ENCODE measurements at regions not wholly inside any gene's neighbourhood (a gene's known extent, or its start where the extent isn't known, plus 50 kb on each side); places are given as distances from the start of the nearest gene placed in this dataset.
"Not testable (repeated sequence)": the region's sequence is repeated elsewhere in the genome, so short reads cannot be mapped to it uniquely, and the experiment has no call there.

DNA sequence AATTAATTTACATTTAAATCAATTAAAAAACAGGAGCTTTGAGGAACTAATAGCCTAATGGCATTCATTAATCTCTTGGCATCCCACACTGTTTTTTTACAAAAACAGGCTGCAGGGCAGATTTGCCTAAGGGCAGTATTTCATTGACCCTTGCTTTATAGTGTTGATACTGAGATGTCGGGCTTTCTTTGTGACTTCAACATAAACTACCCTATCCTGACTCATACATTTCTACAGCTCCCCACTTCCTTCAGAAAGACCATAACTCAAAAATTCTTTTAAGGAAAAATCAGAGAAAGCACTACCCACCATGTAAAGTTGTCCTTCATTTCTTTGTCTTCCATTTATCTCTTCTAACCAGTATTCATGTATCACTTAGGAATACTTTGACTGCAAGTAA is 92.2 kb upstream of the NT5E start:
- no peak for DNase-seq (ENCODE audit: low read depth)

GRCh38 chr6:85356743-85357142 is 93.1 kb upstream of the NT5E start:
- DNase-seq (ENCODE audit: low read depth): not testable (repeated sequence)

- no peak for DNase-seq (ENCODE audit: low read depth)
Measured at GRCh38 chr6:85355816-85356215, 94.1 kb upstream of the NT5E start.

DNA sequence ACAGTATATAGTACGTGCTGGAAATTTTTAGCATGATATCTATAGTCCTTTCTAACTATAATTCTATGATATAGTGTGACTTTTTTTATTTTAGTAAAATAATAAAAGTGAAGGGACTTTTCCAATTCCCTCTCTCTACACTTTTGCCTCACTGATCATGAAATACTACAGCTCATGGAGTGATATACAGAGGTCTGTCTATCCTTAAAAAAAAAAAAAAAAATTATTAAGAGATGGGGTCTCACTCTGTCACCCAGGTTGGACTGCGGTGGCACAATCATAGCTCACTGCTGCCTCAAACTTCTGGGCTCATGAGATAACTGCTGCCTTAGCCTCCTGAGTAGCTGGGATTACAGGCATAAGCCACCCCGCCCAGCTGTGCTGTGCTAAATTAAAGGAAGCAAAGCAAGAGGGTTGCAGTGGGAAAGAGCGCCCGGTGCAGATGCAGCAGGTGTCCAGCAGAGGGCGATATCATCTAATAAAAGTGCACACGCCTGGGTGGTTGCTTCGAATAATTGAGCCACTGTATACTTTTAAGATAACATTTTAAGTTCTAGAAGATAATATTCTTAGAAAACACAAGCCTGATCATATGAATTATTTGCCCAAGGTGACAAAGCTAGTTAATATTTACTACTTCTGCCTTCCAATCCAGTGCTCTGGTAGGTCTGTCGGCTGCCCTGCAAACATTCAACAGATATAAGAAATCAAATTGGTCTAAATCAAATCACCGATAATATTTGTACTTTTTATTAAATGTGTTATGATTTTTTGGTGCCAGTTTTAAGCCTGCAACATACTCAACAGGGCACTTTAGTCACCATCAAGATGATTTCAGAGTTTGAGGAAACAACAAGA is 94.9 kb upstream of the NT5E start:
- DNase-seq (ENCODE audit: low read depth): no peak

- no peak for DNase-seq (ENCODE audit: low read depth)
Measured at GRCh38 chr6:85353012-85353411, 96.9 kb upstream of the NT5E start.

DNA sequence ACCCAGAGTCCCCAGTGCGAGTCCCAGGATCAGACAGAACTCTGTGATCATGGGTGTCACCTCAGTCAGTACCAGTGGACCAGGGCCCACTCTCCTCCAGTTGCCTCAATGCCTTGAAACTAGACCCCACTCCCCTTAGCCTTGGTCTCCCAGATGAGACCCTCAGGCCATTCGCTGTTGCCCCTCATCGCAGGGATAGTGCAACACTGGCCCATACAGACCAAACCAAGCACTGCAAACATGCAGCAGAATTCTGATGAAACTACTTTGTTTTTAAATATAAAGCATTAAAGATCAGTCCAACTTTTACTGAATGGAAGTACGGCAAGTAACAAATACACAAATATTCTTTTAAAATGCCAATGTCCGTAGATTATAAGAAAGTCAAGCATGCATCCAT is 101.2 kb upstream of the NT5E start:
- no peak for DNase-seq (ENCODE audit: low read depth)

GRCh38 chr6:85347812-85348211 is 102.1 kb upstream of the NT5E start:
- DNase-seq (ENCODE audit: low read depth): no peak

DNA sequence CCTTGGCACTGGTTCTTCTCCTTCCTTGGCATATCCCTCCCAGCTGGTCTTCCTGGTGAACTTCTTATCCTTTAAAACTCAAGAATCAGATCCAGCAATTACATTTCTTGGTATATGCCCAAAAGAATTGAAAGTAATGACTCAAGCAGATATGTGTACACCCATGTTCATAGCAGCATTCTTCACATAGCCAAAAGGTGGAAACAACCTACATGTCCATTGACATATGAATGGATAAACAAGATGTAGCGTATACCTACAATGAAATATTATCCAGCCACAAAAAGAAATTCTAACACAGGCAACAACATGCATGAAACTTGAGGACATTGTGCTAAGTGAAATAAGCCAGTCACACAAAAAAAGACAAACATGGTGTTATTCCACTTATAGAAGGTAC is 103.7 kb upstream of the NT5E start:
- DNase-seq (ENCODE audit: low read depth): no peak

DNA sequence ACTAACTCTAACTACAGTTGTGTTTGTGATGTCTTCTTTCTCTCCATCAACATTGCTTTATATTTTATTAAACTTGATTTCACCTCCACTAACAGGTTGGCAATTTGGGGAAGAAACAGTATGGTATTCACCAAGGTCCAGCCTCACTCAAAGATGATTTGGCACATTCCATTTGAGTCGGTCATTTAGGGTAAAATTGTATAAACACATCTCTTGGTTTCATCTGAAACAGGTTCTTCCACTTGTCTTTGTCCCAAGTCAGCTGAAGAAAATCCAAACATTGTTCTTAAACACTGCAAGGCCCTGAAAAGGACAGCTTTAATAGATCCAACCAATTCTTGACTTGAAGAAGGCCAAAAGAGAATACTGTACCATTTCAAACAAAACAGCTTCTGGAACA is 104.9 kb upstream of the NT5E start:
- DNase-seq (ENCODE audit: low read depth): no peak

GRCh38 chr6:85343428-85343827 is 106.5 kb upstream of the NT5E start:
- DNase-seq (ENCODE audit: low read depth): no peak

DNA sequence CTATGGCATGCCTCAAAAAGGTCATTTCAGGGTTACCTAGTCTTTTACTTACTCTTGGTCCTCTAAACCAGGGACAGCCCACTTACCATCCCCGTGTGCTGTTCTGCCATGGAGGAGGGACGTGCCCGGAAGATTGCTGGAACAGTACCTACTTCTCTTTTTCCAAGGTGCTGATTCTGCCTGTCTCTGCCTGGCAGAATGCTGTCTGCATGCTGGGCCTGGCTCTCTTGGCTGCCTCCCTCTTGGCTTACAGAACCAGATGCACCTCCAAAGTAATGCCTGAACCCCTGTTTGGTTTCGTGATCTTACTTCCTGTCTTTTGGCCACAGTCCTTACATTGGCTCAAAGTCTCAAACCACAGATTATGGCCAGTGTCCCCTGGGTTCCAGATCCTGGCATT is 120.7 kb upstream of the NT5E start:
- DNase-seq (ENCODE audit: low read depth): no peak

DNA sequence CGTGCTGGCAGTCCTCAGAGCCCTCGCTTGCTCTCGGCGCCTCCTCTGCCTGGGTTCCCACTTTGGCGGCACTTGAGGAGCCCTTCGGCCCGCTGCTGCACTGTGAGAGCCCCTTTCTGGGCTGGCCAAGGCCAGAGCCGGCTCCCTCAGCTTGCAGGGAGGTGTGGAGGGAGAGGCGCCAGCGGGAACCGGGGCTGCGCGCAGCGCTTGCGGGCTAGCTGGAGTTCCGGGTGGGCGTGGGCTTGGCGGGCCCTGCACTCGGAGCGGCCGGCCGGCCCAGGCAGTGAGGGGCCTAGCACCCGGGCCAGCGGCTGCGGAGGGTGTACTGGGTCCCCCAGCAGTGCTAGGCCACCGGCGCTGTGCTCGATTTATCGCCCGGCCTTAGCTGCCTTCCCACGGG is 124.1 kb upstream of the NT5E start:
- DNase-seq (ENCODE audit: low read depth): not testable (repeated sequence)

DNA sequence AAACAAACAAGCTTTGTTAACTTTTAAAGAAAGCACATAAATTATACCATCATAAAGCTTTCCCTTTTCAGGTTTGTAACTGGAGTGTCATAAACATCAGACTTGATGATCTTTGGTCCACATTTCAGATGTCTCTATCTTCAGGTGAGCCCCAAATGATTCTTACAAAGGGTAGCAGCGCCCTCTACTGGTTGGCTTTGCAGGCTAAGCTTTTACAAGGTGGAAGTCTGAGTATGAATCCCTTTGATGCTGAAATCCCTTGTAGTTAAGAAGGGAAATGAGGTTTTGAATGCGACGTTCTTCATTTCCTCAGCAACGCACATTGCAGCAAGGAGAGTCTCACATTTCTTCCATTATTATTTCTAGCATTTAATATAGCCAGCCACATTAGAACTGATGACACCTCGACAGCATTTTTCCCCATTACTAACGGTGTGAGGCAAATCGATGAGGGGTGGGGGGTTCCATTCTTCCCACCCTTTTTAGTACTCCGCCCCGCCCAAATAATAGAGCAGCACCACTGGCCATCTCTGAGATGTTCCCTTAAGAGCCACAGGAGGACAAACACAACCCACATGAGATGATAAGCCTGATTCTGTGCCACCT is 126.3 kb upstream of the NT5E start:
- peak; percentile 17 for DNase-seq (ENCODE audit: low read depth)

DNA sequence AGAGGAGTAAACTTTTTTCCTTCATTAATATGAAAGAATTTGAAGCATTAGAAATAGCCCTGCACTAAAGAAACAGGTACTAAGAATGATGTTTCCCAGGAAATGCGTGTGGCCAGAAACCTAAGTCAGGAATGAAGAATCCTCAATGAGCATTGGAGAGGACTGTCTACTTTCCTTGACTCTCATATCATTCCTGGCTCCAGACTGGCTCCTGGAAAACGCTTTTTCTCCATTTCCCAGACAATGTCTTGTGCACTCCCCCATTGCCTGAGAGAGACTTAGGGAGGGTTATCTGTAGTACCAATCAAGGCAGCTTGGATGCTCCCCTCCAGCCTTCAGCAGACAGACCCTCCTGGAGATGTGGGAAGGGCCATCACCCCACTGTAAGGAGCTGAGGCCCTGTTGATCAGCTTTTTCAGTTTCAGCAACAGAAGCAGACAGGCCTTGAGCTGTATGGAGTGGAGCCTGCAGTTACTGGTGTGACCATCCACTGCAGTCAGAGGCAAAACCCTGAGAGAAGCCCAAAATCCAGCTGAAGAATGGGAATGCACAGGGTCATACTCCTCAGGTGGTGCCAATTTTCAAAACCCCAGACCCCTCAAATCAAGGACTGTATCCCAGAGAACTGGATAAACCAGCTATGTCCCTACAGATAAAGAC is 127.3 kb upstream of the NT5E start:
- no peak for DNase-seq (ENCODE audit: low read depth)

- DNase-seq (ENCODE audit: low read depth): no peak
Measured at GRCh38 chr6:85321906-85322305, 128.0 kb upstream of the NT5E start.

- no peak for DNase-seq (ENCODE audit: low read depth)
Measured at GRCh38 chr6:85314586-85314985, 135.3 kb upstream of the NT5E start.

DNA sequence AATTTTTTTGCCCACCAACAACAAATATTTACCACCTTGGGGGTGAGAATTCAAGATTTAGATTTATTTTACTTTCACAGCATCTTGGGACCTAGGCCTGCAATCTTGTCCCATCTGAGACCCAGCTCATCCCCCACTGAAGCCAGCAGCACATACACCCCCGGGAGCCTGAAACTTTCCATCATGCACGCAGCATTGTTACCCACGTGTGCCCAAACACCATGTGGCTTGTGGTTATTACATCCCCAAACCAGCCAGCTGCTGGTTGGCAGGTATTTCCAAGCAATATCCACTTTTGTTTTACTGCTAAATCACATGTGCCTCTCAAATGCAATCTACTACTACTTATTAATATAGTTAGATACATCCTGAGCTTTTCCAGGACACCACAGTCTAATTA is 149.3 kb upstream of the NT5E start:
- no peak for DNase-seq (ENCODE audit: low read depth)

- no peak for DNase-seq (ENCODE audit: low read depth)
Measured at GRCh38 chr6:85298553-85298952, 151.3 kb upstream of the NT5E start.

DNA sequence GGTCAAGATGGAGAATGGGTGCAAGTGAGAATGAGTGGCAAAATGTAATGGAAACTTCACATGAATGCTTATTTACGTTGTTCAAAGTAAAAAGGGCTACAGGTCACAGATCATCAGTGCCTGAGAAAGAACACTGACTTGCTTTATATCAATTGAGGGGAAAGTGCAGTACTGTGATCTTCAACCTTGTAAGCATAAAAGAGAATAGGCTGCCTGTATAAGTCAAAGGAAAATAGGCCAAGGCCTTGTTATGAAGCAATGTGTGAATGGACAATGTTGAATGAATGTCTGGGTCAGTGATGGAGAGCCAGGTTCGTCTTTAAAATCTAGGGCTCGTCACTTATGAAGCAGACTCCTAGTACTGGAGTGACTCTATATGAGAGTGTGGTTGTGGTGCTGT is 158.6 kb upstream of the NT5E start:
- no peak for DNase-seq (ENCODE audit: low read depth)

DNA sequence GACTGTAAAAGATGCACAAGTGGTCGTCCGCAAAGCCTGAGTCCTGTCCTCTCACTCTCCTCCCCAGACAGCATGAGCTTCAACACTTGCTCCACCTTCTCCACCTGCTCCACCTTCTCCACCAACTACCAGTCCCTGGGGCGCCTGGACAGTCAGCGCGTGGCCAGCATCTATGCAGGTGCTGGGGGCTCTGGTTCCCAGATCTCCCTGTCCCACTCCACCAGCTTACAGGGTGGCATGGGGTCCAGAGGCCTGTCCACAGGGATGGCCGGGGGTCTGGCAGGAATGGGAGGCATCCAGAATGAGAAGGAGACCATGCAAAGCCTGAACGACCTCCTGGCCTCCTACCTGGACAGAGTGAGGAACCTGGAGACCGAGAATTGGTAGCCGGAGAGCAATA is 162.2 kb upstream of the NT5E start:
- no peak for DNase-seq (ENCODE audit: low read depth)

GRCh38 chr6:85287158-85287557 is 162.7 kb upstream of the NT5E start:
- no peak for DNase-seq (ENCODE audit: low read depth)

GRCh38 chr6:85286507-85286906 is 163.4 kb upstream of the NT5E start:
- DNase-seq (ENCODE audit: low read depth): not testable (repeated sequence)

DNA sequence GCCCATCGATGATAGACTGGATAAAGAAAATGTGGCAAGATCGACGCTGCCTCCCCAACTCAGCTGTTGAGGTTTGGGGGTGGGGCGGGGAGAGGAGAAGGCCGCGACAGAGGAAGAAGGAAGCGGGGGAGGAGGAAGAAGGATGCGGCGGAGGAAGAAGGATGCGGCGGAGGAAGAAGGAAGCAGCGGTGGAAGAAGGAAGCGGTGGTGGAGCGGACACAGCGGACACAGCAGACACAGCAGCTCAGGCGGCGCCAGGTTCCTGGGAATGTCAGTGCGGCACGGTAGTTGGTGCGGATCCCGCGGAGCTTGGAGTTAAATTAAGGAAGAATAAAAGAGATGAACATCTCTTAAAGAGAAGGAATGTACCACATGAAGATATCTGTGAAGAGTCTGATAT is 163.9 kb upstream of the NT5E start:
- no peak for DNase-seq (ENCODE audit: low read depth)

Measured in HS-27A (cell line).